Heart right ventricle (tissue), 16 donors: ENCODE measurements at regions not wholly inside any gene's neighbourhood (a gene's known extent, or its start where the extent isn't known, plus 50 kb on each side); places are given as distances from the start of the nearest gene placed in this dataset.
A peak's percentile ranks its signal among the peaks of the same experiment; 100 is the strongest.

Experiments used
- ATAC-seq, 8 donors: fragments of 200-7000 bp; cut with Tn5 transposase; one replicate each; pipeline ENCODE4 v1.9.1; 2020; ENCODE audit warnings: mild to moderate bottlenecking in 8 of 8, moderate library complexity in 8 of 8, moderate number of reproducible peaks in 1 of 8
- DNase-seq, 2 donors: peaks; one replicate each; pipeline ENCODE4 v3.0.0-alpha.2; 2020
- H3K27ac ChIP-seq, 10 donors: fragments of 200-600 bp; sonication (generic) in 2 of 10; one replicate each; pipeline versions ENCODE4 v1.5.0 to v1.8.0; 2020 to 2022; ENCODE audit warnings: mild to moderate bottlenecking in 3 of 10
- H3K27me3 ChIP-seq, 7 donors: fragments of 200-600 bp; one replicate each; pipeline ENCODE4 v1.8.0; 2021 to 2022; ENCODE audit warnings: mild to moderate bottlenecking in 2 of 7
- H3K36me3 ChIP-seq, 9 donors: fragments of 200-600 bp; sonication (generic) in 1 of 9; one replicate each; pipeline versions ENCODE4 v1.5.0 to v1.8.0; 2020 to 2022; ENCODE audit warnings: mild to moderate bottlenecking in 2 of 9
- H3K4me1 ChIP-seq, 9 donors: fragments of 200-600 bp; sonication (generic) in 1 of 9; one replicate each; pipeline versions ENCODE4 v1.5.0 to v1.8.0; 2020 to 2022; ENCODE audit warnings: mild to moderate bottlenecking in 4 of 9
- H3K4me3 ChIP-seq, 10 donors: fragments of 200-600 bp; sonication (generic) in 2 of 10; one replicate each; pipeline versions ENCODE4 v1.5.0 to v1.8.0; 2020 to 2022; ENCODE audit warnings: mild to moderate bottlenecking in 7 of 10, moderate library complexity in 2 of 10
- H3K9me3 ChIP-seq, 11 donors: fragments of 200-600 bp in 10 of 11; sonication (generic) in 2 of 11; one replicate each; pipeline versions ENCODE4 v1.5.0 to v1.8.0; 2013 to 2022; ENCODE audit warnings: mild to moderate bottlenecking in 2 of 11, control low read depth in 1 of 11, moderate library complexity in 1 of 11
- WGBS, 2 donors: extraction: QIAGEN DNeasy Blood & Tissue Kit; methylation state at CpG; one replicate each; pipeline ENCODE4 v1.1.7; 2013; ENCODE audit warnings: inconsistent platforms in 1 of 2; 5-methylcytosine and 5-hydroxymethylcytosine counted together
- intact Hi-C, 10 donors: fragments of 100-400 bp; cut with DNase I; formaldehyde crosslinking; loops; one replicate each; pipeline versions ENCODE4 v1.11.1 to v1.14.2; 2022
- TF ChIP-seq, protein P1 (sequence below), 9 donors: fragments of 200-600 bp; sonication (generic) in 2 of 9; IDR thresholded peaks; one replicate each; pipeline versions ENCODE4 v1.5.0 to v1.8.0; 2021 to 2022; ENCODE audit warnings: antibody characterized with exemption in 9 of 9, mild to moderate bottlenecking in 5 of 9, moderate library complexity in 1 of 9
- donor health status: Arrhythmogenic right ventricular cardiomyopathy.
- donor health status: ischemic (EF 13 %, LVEDD 7.1; RV severe dilation, severe dysfunction).
- donor health status: healthy with polysubstance abuse.
- donor health status: DM: no; HTN: yes; CAD: no.
- donor health status: DM: no; HTN: no; CAD: no.
- donor health status: ischemic (EF 25% LVEDD 6.9; RV normal size, moderate dysfunction).
- donor health status: ischemic (EF 25% LVEDD 5.7; RV mildly dilated, moderate dysfunction).
- donor health status: healthy.
- donor health status: DM: yes; HTN: yes; CAD: no.
- donor health status: Ischemic cardiomyopathy.
- donor health status: ischemic (EF 35%, LVEDD 5.7; RV mildly dilated, moderate dysfunction).
- donor health status: nonischemic (EF 11% LVEDD 7.7; RV severe dilation, severe dysfunction).
- donor health status: DM: yes; HTN: yes; CAD: no.
- donor health status: PGD.
- donor health status: ischemic (EF 29% LVEDD 5.4; RV normal size, mild dysfunction).
- donor health status: nonischemic (EF 23%, LVEDD 6.1; RV moderate dilation, normal function).

DNA sequence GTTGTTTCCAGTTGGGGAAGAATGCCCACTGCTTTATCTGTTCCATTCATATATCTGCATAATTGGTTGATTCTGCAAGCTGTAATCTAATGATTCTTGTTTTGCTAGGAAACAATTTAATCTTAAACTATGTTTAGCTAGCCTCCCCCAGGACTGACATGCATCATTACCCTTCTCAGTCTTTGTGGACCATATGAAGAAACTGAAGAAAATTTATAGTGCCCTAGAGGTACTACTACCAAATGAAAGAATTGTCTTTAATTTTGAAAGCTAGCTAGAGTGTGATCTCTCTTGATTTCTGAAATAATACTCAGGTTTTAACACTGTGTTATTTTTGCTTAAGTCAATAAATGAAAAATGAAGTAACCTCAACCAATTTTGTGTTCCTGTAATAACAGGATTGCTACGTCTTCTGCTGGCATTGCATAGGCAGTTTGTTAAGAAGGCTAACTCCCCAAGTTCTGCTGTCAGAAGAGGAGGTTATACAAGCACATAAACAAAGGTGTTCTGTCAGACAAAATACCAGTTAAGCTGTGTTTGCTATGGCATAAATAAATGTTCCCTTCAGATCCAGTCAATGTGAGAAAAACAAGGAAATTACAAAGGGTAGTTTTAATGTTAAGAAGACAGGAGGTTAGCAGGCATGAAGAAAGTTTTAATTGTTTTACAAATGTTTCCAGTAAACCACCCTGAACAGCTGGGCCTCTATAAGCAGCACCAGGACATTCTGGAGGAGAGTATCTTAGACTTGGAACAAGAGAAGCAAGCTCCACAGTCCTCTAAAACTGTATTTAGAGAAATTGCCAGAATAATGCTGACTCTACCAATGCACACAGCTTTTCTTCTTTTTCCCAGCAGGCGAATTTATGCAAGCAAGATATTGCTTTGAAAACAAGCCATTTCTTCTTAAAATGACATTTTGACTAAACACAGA, 90.3 kb upstream of the CTTNBP2 start:
- intact Hi-C loops = no loop called here
- no peaks in the 10 kb centered on the region for H3K27me3 ChIP-seq
- H3K4me3 ChIP-seq = no peak overlapping the region
- WGBS, 2 donors = 47 to 73% methylated on average over 2 of the region's 2 CpGs
- TF ChIP-seq, protein P1, sequence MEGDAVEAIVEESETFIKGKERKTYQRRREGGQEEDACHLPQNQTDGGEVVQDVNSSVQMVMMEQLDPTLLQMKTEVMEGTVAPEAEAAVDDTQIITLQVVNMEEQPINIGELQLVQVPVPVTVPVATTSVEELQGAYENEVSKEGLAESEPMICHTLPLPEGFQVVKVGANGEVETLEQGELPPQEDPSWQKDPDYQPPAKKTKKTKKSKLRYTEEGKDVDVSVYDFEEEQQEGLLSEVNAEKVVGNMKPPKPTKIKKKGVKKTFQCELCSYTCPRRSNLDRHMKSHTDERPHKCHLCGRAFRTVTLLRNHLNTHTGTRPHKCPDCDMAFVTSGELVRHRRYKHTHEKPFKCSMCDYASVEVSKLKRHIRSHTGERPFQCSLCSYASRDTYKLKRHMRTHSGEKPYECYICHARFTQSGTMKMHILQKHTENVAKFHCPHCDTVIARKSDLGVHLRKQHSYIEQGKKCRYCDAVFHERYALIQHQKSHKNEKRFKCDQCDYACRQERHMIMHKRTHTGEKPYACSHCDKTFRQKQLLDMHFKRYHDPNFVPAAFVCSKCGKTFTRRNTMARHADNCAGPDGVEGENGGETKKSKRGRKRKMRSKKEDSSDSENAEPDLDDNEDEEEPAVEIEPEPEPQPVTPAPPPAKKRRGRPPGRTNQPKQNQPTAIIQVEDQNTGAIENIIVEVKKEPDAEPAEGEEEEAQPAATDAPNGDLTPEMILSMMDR (IDR thresholded peaks at IDR 0.05) = no peak
- no peaks in the 10 kb centered on the region for H3K36me3 ChIP-seq
- no peaks in the 10 kb centered on the region for H3K4me1 ChIP-seq
- H3K27ac ChIP-seq = no peak overlapping the region
- no peak for DNase-seq
- H3K9me3 ChIP-seq = no peaks in the 10 kb centered on the region
- no peak for ATAC-seq

DNA sequence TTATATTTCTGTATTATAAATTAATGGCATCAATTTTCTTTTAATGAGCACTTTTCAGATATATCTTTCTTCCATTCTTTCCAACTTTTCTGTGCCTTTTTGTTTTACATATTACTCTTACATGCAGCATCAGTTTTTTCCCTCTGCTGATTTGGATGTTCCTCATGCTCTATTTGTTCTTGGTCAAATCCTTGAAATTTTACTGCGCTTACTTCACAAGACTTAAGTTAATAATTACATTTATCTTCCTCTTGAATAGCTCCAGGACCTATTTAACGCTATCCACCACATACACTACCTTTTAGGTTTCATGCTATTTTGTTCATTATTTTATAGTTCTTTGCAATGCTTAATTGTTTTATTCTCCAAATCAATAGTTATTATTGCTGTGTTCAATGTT, 97.6 kb upstream of the CTTNBP2 start:
- intact Hi-C loops = no loop called here
- Histone ChIP-seq H3K27ac (no peak overlapping the region), H3K4me1 (no peaks in the 10 kb centered on the region), H3K4me3 (no peak overlapping the region), H3K27me3 (no peaks in the 10 kb centered on the region), H3K9me3 (peaks cover 0 to 12% (median 0%) of the 10 kb centered on the region in 11 donors), H3K36me3 (no peaks in the 10 kb centered on the region)
- ATAC-seq (no peak), DNase-seq (no peak)
- TF ChIP-seq, protein P1 (IDR thresholded peaks at IDR 0.05) = no peak
- WGBS, 2 donors = 90 to 93% methylated on average over 2 of the region's 2 CpGs

DNA sequence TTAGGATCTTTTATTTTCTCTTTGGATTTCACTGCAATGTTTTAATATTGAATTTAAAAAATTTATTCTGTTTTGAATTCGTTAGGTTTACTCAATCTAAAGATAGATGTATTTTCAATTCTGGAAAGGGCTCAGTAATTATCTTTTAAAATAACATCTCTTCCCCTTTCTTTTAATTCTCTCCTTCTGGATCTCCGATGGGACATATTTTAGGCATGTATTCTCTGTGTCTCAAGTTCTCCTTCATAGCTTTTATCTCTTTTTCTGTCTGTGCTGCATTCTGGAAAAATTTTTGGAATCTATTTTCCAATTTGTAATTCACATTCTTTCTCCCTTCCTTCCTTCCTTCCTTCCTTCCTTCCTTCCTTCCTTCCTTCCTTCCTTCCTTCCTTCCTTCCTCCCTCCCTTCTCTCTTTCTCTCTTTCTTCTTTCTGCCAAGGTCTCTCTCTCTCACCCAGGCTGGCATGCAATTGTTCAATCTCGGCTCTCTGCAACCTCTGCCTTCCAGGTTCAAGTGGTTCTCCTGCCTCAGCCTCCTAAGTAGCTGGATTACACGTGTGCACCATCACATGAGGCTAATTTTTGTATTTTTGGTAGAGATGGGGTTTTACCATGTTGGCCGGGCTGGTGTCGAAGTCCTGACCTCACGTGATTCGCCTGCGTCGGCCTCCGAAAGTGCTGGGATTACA, 98.5 kb upstream of the CTTNBP2 start:
- Histone ChIP-seq H3K27me3 (no peaks in the 10 kb centered on the region), H3K4me3 (no peak overlapping the region), H3K36me3 (no peaks in the 10 kb centered on the region), H3K9me3 (peaks cover 0 to 12% (median 0%) of the 10 kb centered on the region in 11 donors), H3K4me1 (no peaks in the 10 kb centered on the region), H3K27ac (no peak overlapping the region)
- 80 to 81% methylated on average over 11 of the region's 11 CpGs for WGBS, 2 donors
- TF ChIP-seq, protein P1 (IDR thresholded peaks at IDR 0.05) = no peak
- ATAC-seq (no peak), DNase-seq (no peak)
- intact Hi-C loops = no loop called here

DNA sequence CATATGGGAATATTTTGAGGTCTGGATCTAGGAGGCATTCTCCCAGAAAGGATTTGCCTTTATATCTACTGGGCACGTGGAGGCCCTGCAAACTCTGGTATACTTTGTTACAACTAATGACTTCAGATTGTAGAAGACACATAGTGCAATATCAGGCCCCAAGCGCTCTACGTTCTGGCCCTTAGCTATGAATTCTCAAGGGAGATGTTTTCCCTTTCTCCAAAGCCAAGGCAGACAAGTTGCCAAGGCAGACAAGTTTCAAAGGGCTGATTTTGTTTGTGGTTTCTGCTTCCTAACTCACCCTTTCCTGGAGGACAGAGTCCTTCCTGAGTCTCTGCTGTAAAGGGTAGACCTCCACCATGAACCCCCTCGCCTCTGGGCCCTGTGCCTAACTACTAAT, 99.4 kb upstream of the CTTNBP2 start:
- Histone ChIP-seq H3K27me3 (no peaks in the 10 kb centered on the region), H3K9me3 (peaks cover 0 to 12% (median 0%) of the 10 kb centered on the region in 11 donors), H3K4me3 (no peak overlapping the region), H3K27ac (no peak overlapping the region), H3K4me1 (no peaks in the 10 kb centered on the region), H3K36me3 (no peaks in the 10 kb centered on the region)
- ATAC-seq (peak in 1 of 8 donors; percentile 56), DNase-seq (no peak)
- WGBS, 2 donors = 38 to 53% methylated on average over 4 of the region's 4 CpGs
- TF ChIP-seq, protein P1 (IDR thresholded peaks at IDR 0.05) = no peak
- intact Hi-C loops = no loop called here
